ENCODE measurements at regions not wholly inside any gene's neighbourhood (a gene's known extent, or its start where the extent isn't known, plus 50 kb on each side); places are given as distances from the start of the nearest gene placed in this dataset.

- in situ Hi-C loops (cut with MboI; ENCODE audit: low pct_ligation_motif_present in 1 of 4, low pct_unique_long_range_greater_than_20kb in 1 of 4, low sequenced_read_pairs in 3 of 4) (no loop called here), intact Hi-C loops (cut with DNase I; ENCODE audit: low total_unique reads) (no loop called here)
- DNase-seq, result no peak
- Histone ChIP-seq H3K4me3 (no peak overlapping the region), H3K27ac (no peak overlapping the region), H3K4me1 (no peaks in the 10 kb centered on the region), H3K9me3 (no peaks in the 10 kb centered on the region), H3K27me3 (no peaks in the 10 kb centered on the region), H3K36me3 (no peaks in the 10 kb centered on the region)
- WGBS, 2 donors (ENCODE audit: low coverage in 1 of 2), result 93% methylated on average over 10 to 12 of the region's 12 CpGs
- TF ChIP-seq CTCF (IDR thresholded peaks at IDR 0.05) (no peak), POLR2A (IDR thresholded peaks at IDR 0.05) (no peak)
Measured at GRCh38 chr2:204081487-204082425, 145.2 kb downstream of the ICOS start.

GRCh38 chr2:204086167-204086566, 149.6 kb downstream of the ICOS start:
- Histone ChIP-seq H3K27ac (no peak overlapping the region), H3K36me3 (no peaks in the 10 kb centered on the region), H3K27me3 (no peaks in the 10 kb centered on the region), H3K9me3 (no peaks in the 10 kb centered on the region), H3K4me3 (no peak overlapping the region), H3K4me1 (no peaks in the 10 kb centered on the region)
- TF ChIP-seq POLR2AphosphoS5 (IDR thresholded peaks at IDR 0.05) (no peak), POLR2A (IDR thresholded peaks at IDR 0.05) (no peak), CTCF (IDR thresholded peaks at IDR 0.05) (no peak)
- WGBS, 2 donors (ENCODE audit: low coverage in 1 of 2), result 0 to 43% methylated on average over 1 of the region's 1 CpG
- no peak for DNase-seq
- in situ Hi-C loops (cut with MboI; ENCODE audit: low pct_ligation_motif_present in 1 of 4, low pct_unique_long_range_greater_than_20kb in 1 of 4, low sequenced_read_pairs in 3 of 4), result no loop called here
- intact Hi-C loops (cut with DNase I; ENCODE audit: low total_unique reads), result no loop called here

- intact Hi-C loops (cut with DNase I; ENCODE audit: low total_unique reads) (no loop called here), in situ Hi-C loops (cut with MboI; ENCODE audit: low pct_ligation_motif_present in 1 of 4, low pct_unique_long_range_greater_than_20kb in 1 of 4, low sequenced_read_pairs in 3 of 4) (no loop called here)
- Histone ChIP-seq H3K9me3 (peaks cover 0 to 6% of the 10 kb centered on the region in 2 donors), H3K4me1 (no peaks in the 10 kb centered on the region), H3K27ac (no peak overlapping the region), H3K36me3 (no peaks in the 10 kb centered on the region), H3K27me3 (no peaks in the 10 kb centered on the region), H3K4me3 (no peak overlapping the region)
- 94% methylated on average over 2 of the region's 2 CpGs; no CpG with 5 or more reads in 1 of the 2 donors for WGBS, 2 donors (ENCODE audit: low coverage in 1 of 2)
- TF ChIP-seq POLR2A (IDR thresholded peaks at IDR 0.05) (no peak), POLR2AphosphoS5 (IDR thresholded peaks at IDR 0.05) (no peak), EP300 (IDR thresholded peaks at IDR 0.05; ENCODE audit: low read depth) (no peak), CTCF (IDR thresholded peaks at IDR 0.05) (no peak)
- no peak for DNase-seq
Measured at GRCh38 chr2:204089105-204089504, 152.5 kb downstream of the ICOS start.

- Histone ChIP-seq H3K36me3 (no peaks in the 10 kb centered on the region), H3K27ac (no peak overlapping the region), H3K4me3 (no peak overlapping the region), H3K27me3 (no peaks in the 10 kb centered on the region), H3K4me1 (no peaks in the 10 kb centered on the region), H3K9me3 (peaks cover 0 to 6% of the 10 kb centered on the region in 2 donors)
- intact Hi-C loops (cut with DNase I; ENCODE audit: low total_unique reads) (no loop called here), in situ Hi-C loops (cut with MboI; ENCODE audit: low pct_ligation_motif_present in 1 of 4, low pct_unique_long_range_greater_than_20kb in 1 of 4, low sequenced_read_pairs in 3 of 4) (no loop called here)
- 76 to 90% methylated on average over 4 of the region's 4 CpGs for WGBS, 2 donors (ENCODE audit: low coverage in 1 of 2)
- TF ChIP-seq POLR2A (IDR thresholded peaks at IDR 0.05) (no peak), EP300 (IDR thresholded peaks at IDR 0.05; ENCODE audit: low read depth) (no peak), CTCF (IDR thresholded peaks at IDR 0.05) (no peak), POLR2AphosphoS5 (IDR thresholded peaks at IDR 0.05) (no peak)
- no peak for DNase-seq
Measured at GRCh38 chr2:204089574-204089973, 153.0 kb downstream of the ICOS start.
